WTC11 (cell line): ENCODE measurements at regions not wholly inside any gene's neighbourhood (a gene's known extent, or its start where the extent isn't known, plus 50 kb on each side); places are given as distances from the start of the nearest gene placed in this dataset.

Experiments
- ATAC-seq: fragments of 200-7000 bp; cut with Tn5 transposase; 2 replicates; pipeline ENCODE4 v1.10.0; 2021; ENCODE audit warnings: mild to moderate bottlenecking, moderate library complexity
- CTCF ChIA-PET: fragments of 300-600 bp; sonication (Branson Sonifier 250); formaldehyde crosslinking; loops from one replicate; lab custom pipeline; 2021; ENCODE audit warnings: antibody characterized with exemption; lab: Charles Lee
- POLR2A ChIA-PET: fragments of 350-600 bp; sonication (Branson Sonifier 250); formaldehyde crosslinking; loops from one replicate; lab custom pipeline; 2021; ENCODE audit warnings: antibody characterized with exemption; lab: Charles Lee
- DNase-seq: peaks from one replicate; pipeline ENCODE4 v3.0.0; 2021; ENCODE audit warnings: low spot score
- H3K27ac Mint-ChIP-seq: 2 replicates; pipeline ENCODE4 v1.8.0; 2021; ENCODE audit warnings: mixed read lengths
- H3K27me3 Mint-ChIP-seq: 2 replicates; pipeline ENCODE4 v1.8.0; 2021; ENCODE audit warnings: low read depth, mild to moderate bottlenecking, moderate library complexity, mixed read lengths
- H3K36me3 Mint-ChIP-seq: 2 replicates; pipeline ENCODE4 v1.8.0; 2021; ENCODE audit warnings: mixed read lengths
- H3K4me1 Mint-ChIP-seq: 2 replicates; pipeline ENCODE4 v1.8.0; 2022; ENCODE audit warnings: mixed read lengths
- H3K4me3 Mint-ChIP-seq: 2 replicates; pipeline ENCODE4 v1.8.0; 2021; ENCODE audit warnings: mild to moderate bottlenecking, moderate library complexity, mixed read lengths
- H3K9me3 Mint-ChIP-seq: 2 replicates; pipeline ENCODE4 v1.8.0; 2021; ENCODE audit warnings: mixed read lengths
- ATF2 ChIP-seq: sonication (generic); formaldehyde crosslinking; IDR thresholded peaks from 2 replicates; pipeline ENCODE4 v1.8.1; 2022; ENCODE audit warnings: low read depth, missing genetic modification reagents, borderline replicate concordance
- E2F5 ChIP-seq: sonication (generic); formaldehyde crosslinking; IDR thresholded peaks from 2 replicates; pipeline ENCODE4 v1.8.1; 2022; ENCODE audit warnings: mild to moderate bottlenecking, moderate library complexity, missing genetic modification reagents
- ETV6 ChIP-seq: sonication (generic); formaldehyde crosslinking; IDR thresholded peaks from 2 replicates; pipeline ENCODE4 v1.8.1; 2022; ENCODE audit warnings: mild to moderate bottlenecking, missing genetic modification reagents
- FOXP1 ChIP-seq: sonication (generic); formaldehyde crosslinking; IDR thresholded peaks from 2 replicates; pipeline ENCODE4 v1.8.0; 2022; ENCODE audit warnings: missing genetic modification reagents, mild to moderate bottlenecking, moderate library complexity, borderline replicate concordance
- FOXP4 ChIP-seq: sonication (generic); formaldehyde crosslinking; IDR thresholded peaks from 2 replicates; pipeline ENCODE4 v1.8.0; 2022; ENCODE audit warnings: mild to moderate bottlenecking, missing genetic modification reagents
- JUN ChIP-seq: sonication (generic); formaldehyde crosslinking; IDR thresholded peaks from 2 replicates; pipeline ENCODE4 v1.8.0; 2023; ENCODE audit warnings: mild to moderate bottlenecking, missing genetic modification reagents
- MLX ChIP-seq: sonication (generic); formaldehyde crosslinking; IDR thresholded peaks from 2 replicates; pipeline ENCODE4 v1.8.1; 2023; ENCODE audit warnings: mild to moderate bottlenecking, missing genetic modification reagents, moderate library complexity
- NR3C1 ChIP-seq: sonication (generic); formaldehyde crosslinking; conservative IDR thresholded peaks from 2 replicates; pipeline ENCODE4 v1.8.1; 2023; ENCODE audit warnings: low read depth, mild to moderate bottlenecking, missing genetic modification reagents
- PREB ChIP-seq: sonication (generic); formaldehyde crosslinking; IDR thresholded peaks from 2 replicates; pipeline ENCODE4 v1.8.1; 2022; ENCODE audit warnings: mild to moderate bottlenecking, missing genetic modification reagents, moderate library complexity, borderline replicate concordance
- TP53 ChIP-seq: sonication (generic); formaldehyde crosslinking; IDR thresholded peaks from 2 replicates; pipeline ENCODE4 v1.8.1; 2023; ENCODE audit warnings: mild to moderate bottlenecking, missing genetic modification reagents
- USF1 ChIP-seq: sonication (generic); formaldehyde crosslinking; IDR thresholded peaks from 2 replicates; pipeline ENCODE4 v1.8.0; 2022; ENCODE audit warnings: mild to moderate bottlenecking, missing genetic modification reagents
- ZNF281 ChIP-seq: sonication (generic); formaldehyde crosslinking; IDR thresholded peaks from 2 replicates; pipeline ENCODE4 v1.8.0; 2023; ENCODE audit warnings: mild to moderate bottlenecking, missing genetic modification reagents
- ZNF425 ChIP-seq: fragments of 250-450 bp; sonication (Bioruptor Pico); conservative IDR thresholded peaks from 2 replicates; pipeline ENCODE4 v1.9.0; 2021; ENCODE audit warnings: mild to moderate bottlenecking
- ZNF512 ChIP-seq: sonication (generic); formaldehyde crosslinking; IDR thresholded peaks from 2 replicates; pipeline ENCODE4 v1.8.1; 2022; ENCODE audit warnings: missing genetic modification reagents, borderline replicate concordance

GRCh38 chr11:19557720-19558140, 154.9 kb upstream of the NAV2 start (continued):
- no peak for TF ChIP-seq FOXP1 (CRISPR knock-in tag)
- no peak for TF ChIP-seq TP53 (CRISPR knock-in tag)
- TF ChIP-seq ZNF425 = no peak
- peak; percentile 54; the same call in 1 of the 2 replicates for TF ChIP-seq USF1
- TF ChIP-seq ZNF512 = no peak
- TF ChIP-seq MLX = no peak
- no peak for TF ChIP-seq PREB (CRISPR knock-in tag)

GRCh38 chr11:19557185-19557584, 155.5 kb upstream of the NAV2 start:
- H3K4me1 Mint-ChIP-seq = peaks cover 30% of the 10 kb centered on the region
- H3K4me3 Mint-ChIP-seq = no peak overlapping the region
- H3K36me3 Mint-ChIP-seq = no peaks in the 10 kb centered on the region
- ATAC-seq (no peak), DNase-seq (no peak)
- H3K9me3 Mint-ChIP-seq = no peaks in the 10 kb centered on the region
- CTCF ChIA-PET = interaction anchor here (0.5 to 1.6 kb wide), 40 partner anchors 9 to 797 kb away, joined by 3 to 20 read pairs (median 4); partner anchors contain the start of gene NAV2
- POLR2A ChIA-PET = interaction anchor here (1.0 kb wide), 1 partner anchor 186 kb away, joined by 3 read pairs; no protein-coding TSS in a partner anchor
- no peak overlapping the region; the same call in 1 of the 2 replicates for H3K27ac Mint-ChIP-seq
- no peaks in the 10 kb centered on the region; the same call in 1 of the 2 replicates for H3K27me3 Mint-ChIP-seq
- no peak for TF ChIP-seq NR3C1 (CRISPR knock-in tag)

- Mint-ChIP-seq H3K27ac (no peak overlapping the region), H3K36me3 (no peaks in the 10 kb centered on the region), H3K4me1 (peaks cover 30% of the 10 kb centered on the region), H3K27me3 (no peaks in the 10 kb centered on the region; the same call in 1 of the 2 replicates), H3K9me3 (no peaks in the 10 kb centered on the region), H3K4me3 (no peak overlapping the region)
- ATAC-seq (no peak), DNase-seq (no peak)
- ChIA-PET CTCF (interaction anchor here (1.0 to 1.8 kb wide), 6 partner anchors 8 to 577 kb away, joined by 3 to 7 read pairs (median 4); no protein-coding TSS in a partner anchor), POLR2A (no interaction called here)
- no peak for TF ChIP-seq JUN (CRISPR knock-in tag)
- TF ChIP-seq ETV6 (CRISPR knock-in tag) = no peak
- no peak for TF ChIP-seq E2F5 (CRISPR knock-in tag)
- no peak for TF ChIP-seq ATF2 (CRISPR knock-in tag)
- TF ChIP-seq FOXP4 (CRISPR knock-in tag) = no peak
- no peak for TF ChIP-seq ZNF281 (CRISPR knock-in tag)
These were observed 157.4 kb upstream of the NAV2 start for GRCh38 chr11:19555266-19555665.
